ENCODE measurements at regions not wholly inside any gene's neighbourhood (a gene's known extent, or its start where the extent isn't known, plus 50 kb on each side); places are given as distances from the start of the nearest gene placed in this dataset.

GRCh38 chr13:110780422-110780821, 66.9 kb downstream of the ING1 start:
- H3K4me2 ChIP-seq (ENCODE audit: low read length): no peak overlapping the region
- no peak overlapping the region for H3K27ac ChIP-seq (ENCODE audit: low read depth, low read length)
- H3K9me3 ChIP-seq (ENCODE audit: control insufficient read depth, insufficient read depth, low read length): peaks cover 6% of the 10 kb centered on the region; the same call in 1 of the 2 replicates
- no peak overlapping the region for H3K4me3 ChIP-seq (ENCODE audit: low read length)
- TF ChIP-seq EZH2phosphoT487 (IDR thresholded peaks at IDR 0.05; ENCODE audit: borderline replicate concordance, low read length): no peak
- no peak for TF ChIP-seq CTCF (IDR thresholded peaks at IDR 0.05; ENCODE audit: low read depth, low read length, poor library complexity, severe bottlenecking)
- H3K27me3 ChIP-seq (ENCODE audit: control insufficient read depth, low read length): peaks cover 3% of the 10 kb centered on the region; the same call in 1 of the 2 replicates
- H3K9me2 ChIP-seq (replicated peaks; ENCODE audit: control insufficient read depth, low read length): no peaks in the 10 kb centered on the region
- H3K36me3 ChIP-seq (ENCODE audit: control insufficient read depth, low read length): no peaks in the 10 kb centered on the region
- H4K20me1 ChIP-seq (ENCODE audit: control insufficient read depth, insufficient read depth, low read depth, low read length): no peaks in the 10 kb centered on the region
- no peaks in the 10 kb centered on the region for H3K4me1 ChIP-seq (ENCODE audit: control insufficient read depth, low read length)
- H3K79me2 ChIP-seq (ENCODE audit: control insufficient read depth, low read length): no peaks in the 10 kb centered on the region
- no peaks in the 10 kb centered on the region for H3F3A ChIP-seq (ENCODE audit: control insufficient read depth, insufficient read depth)

DNA sequence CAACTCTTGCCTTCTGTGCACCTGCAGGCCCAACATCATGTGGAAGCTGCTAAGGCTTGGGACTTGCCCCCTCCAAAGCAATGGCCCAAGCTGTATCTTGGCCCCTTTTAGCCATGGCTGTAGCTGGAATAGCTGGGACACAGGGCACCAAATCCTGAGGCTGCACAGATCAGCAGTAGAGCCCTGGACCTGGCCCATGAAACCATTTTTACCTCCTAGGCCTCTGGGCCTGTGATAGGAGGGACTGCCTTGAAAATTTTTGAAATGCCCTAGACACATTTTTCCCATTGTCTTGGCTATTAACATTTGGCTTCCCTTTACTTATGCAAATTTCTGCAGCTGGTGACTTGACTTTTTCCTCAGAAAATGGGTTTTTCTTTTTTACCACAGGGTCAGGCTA, 68.7 kb downstream of the ING1 start:
- TF ChIP-seq CTCF (IDR thresholded peaks at IDR 0.05; ENCODE audit: low read depth, low read length, poor library complexity, severe bottlenecking): no peak
- no peak for TF ChIP-seq EZH2phosphoT487 (IDR thresholded peaks at IDR 0.05; ENCODE audit: borderline replicate concordance, low read length)
- no peaks in the 10 kb centered on the region for H3F3A ChIP-seq (ENCODE audit: control insufficient read depth, insufficient read depth)
- H3K36me3 ChIP-seq (ENCODE audit: control insufficient read depth, low read length): no peaks in the 10 kb centered on the region
- H3K4me1 ChIP-seq (ENCODE audit: control insufficient read depth, low read length): no peaks in the 10 kb centered on the region
- H3K9me2 ChIP-seq (replicated peaks; ENCODE audit: control insufficient read depth, low read length): no peaks in the 10 kb centered on the region
- H3K4me3 ChIP-seq (ENCODE audit: low read length): no peak overlapping the region
- H3K27me3 ChIP-seq (ENCODE audit: control insufficient read depth, low read length): peaks cover 4% of the 10 kb centered on the region; the same call in 1 of the 2 replicates
- H3K4me2 ChIP-seq (ENCODE audit: low read length): no peak overlapping the region
- no peak overlapping the region for H3K27ac ChIP-seq (ENCODE audit: low read depth, low read length)
- no peaks in the 10 kb centered on the region for H4K20me1 ChIP-seq (ENCODE audit: control insufficient read depth, insufficient read depth, low read depth, low read length)
- no peaks in the 10 kb centered on the region for H3K79me2 ChIP-seq (ENCODE audit: control insufficient read depth, low read length)
- H3K9me3 ChIP-seq (ENCODE audit: control insufficient read depth, insufficient read depth, low read length): peaks cover 6% of the 10 kb centered on the region; the same call in 1 of the 2 replicates

GRCh38 chr13:110784704-110785103, 71.2 kb downstream of the ING1 start:
- no peaks in the 10 kb centered on the region for H3K4me1 ChIP-seq (ENCODE audit: control insufficient read depth, low read length)
- H3K4me3 ChIP-seq (ENCODE audit: low read length): no peak overlapping the region
- H3K79me2 ChIP-seq (ENCODE audit: control insufficient read depth, low read length): no peaks in the 10 kb centered on the region
- no peaks in the 10 kb centered on the region for H3K36me3 ChIP-seq (ENCODE audit: control insufficient read depth, low read length)
- peaks cover 6% of the 10 kb centered on the region; the same call in 1 of the 2 replicates for H3K9me3 ChIP-seq (ENCODE audit: control insufficient read depth, insufficient read depth, low read length)
- no peaks in the 10 kb centered on the region for H3F3A ChIP-seq (ENCODE audit: control insufficient read depth, insufficient read depth)
- no peak overlapping the region for H3K27ac ChIP-seq (ENCODE audit: low read depth, low read length)
- H3K27me3 ChIP-seq (ENCODE audit: control insufficient read depth, low read length): peaks cover 4% of the 10 kb centered on the region; the same call in 1 of the 2 replicates
- H3K9me2 ChIP-seq (replicated peaks; ENCODE audit: control insufficient read depth, low read length): no peaks in the 10 kb centered on the region
- TF ChIP-seq CTCF (IDR thresholded peaks at IDR 0.05; ENCODE audit: low read depth, low read length, poor library complexity, severe bottlenecking) (no peak), EZH2phosphoT487 (IDR thresholded peaks at IDR 0.05; ENCODE audit: borderline replicate concordance, low read length) (no peak)
- no peaks in the 10 kb centered on the region for H4K20me1 ChIP-seq (ENCODE audit: control insufficient read depth, insufficient read depth, low read depth, low read length)
- no peak overlapping the region for H3K4me2 ChIP-seq (ENCODE audit: low read length)
